ENCODE measurements at regions not wholly inside any gene's neighbourhood (a gene's known extent, or its start where the extent isn't known, plus 50 kb on each side); places are given as distances from the start of the nearest gene placed in this dataset.

DNA sequence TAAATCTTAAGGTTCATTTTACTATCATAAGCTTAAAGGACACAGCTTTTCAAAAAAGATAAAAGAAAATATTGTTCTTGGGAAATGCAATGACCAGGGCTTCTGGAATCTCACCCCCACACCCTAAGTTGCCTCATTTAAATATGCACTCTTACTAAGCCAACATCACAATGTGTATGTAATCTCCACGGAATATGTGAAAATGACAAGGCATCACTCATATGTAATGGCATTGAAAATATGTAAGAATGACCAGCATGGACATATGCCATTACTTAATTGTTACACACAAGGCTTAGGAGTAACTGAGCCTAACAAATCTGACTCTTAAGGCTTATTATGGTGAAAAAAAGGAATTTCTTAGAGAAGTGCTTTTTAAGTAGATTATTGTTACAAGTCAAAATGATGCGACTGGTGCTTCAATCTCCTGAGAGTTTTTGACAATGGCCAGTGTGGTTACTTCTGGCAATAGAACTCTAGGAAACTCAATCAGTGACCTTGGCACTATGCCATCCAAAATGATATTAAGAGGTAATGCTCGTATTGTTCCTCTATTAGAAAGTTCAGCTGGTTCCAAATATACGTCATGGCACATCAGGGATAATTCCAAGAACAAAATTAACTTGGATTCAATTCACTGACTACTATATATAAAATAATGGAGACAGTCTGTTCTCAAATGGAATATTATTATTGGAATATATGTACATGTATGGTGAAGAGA, 290.0 kb upstream of the PLSCR5 start:
- no TSS peak for BruUV-seq (replicated peaks)

More for the DNA sequence above, 290.0 kb upstream of the PLSCR5 start:
- POLR2A ChIA-PET: no interaction called here
- H3K27me3 ChIP-seq (ENCODE audit: insufficient read depth, low read length): no peaks in the 10 kb centered on the region
- RAD21 ChIA-PET (ENCODE audit: low non-redundant PET in 1 of 2, low total read pairs in 2 of 2, uncharacterized antibody in 2 of 2, unreplicated experiment in 2 of 2): no interaction called here
- no peak for TF ChIP-seq CEBPB (IDR thresholded peaks at IDR 0.05; ENCODE audit: low read depth)
- no peak for TF ChIP-seq POLR2A (IDR thresholded peaks at IDR 0.05; ENCODE audit: borderline replicate concordance, extremely low read depth, insufficient read depth, insufficient read length)
- TF ChIP-seq TCF7L2 (IDR thresholded peaks at IDR 0.05; ENCODE audit: borderline replicate concordance, extremely low read depth, insufficient read depth, insufficient read length): no peak
- no peak for TF ChIP-seq RAD21 (IDR thresholded peaks at IDR 0.05; ENCODE audit: low read depth)
- TF ChIP-seq, protein P1, sequence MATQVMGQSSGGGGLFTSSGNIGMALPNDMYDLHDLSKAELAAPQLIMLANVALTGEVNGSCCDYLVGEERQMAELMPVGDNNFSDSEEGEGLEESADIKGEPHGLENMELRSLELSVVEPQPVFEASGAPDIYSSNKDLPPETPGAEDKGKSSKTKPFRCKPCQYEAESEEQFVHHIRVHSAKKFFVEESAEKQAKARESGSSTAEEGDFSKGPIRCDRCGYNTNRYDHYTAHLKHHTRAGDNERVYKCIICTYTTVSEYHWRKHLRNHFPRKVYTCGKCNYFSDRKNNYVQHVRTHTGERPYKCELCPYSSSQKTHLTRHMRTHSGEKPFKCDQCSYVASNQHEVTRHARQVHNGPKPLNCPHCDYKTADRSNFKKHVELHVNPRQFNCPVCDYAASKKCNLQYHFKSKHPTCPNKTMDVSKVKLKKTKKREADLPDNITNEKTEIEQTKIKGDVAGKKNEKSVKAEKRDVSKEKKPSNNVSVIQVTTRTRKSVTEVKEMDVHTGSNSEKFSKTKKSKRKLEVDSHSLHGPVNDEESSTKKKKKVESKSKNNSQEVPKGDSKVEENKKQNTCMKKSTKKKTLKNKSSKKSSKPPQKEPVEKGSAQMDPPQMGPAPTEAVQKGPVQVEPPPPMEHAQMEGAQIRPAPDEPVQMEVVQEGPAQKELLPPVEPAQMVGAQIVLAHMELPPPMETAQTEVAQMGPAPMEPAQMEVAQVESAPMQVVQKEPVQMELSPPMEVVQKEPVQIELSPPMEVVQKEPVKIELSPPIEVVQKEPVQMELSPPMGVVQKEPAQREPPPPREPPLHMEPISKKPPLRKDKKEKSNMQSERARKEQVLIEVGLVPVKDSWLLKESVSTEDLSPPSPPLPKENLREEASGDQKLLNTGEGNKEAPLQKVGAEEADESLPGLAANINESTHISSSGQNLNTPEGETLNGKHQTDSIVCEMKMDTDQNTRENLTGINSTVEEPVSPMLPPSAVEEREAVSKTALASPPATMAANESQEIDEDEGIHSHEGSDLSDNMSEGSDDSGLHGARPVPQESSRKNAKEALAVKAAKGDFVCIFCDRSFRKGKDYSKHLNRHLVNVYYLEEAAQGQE (IDR thresholded peaks at IDR 0.05; ENCODE audit: low read depth): no peak
- no peak for TF ChIP-seq FOSL1 (IDR thresholded peaks at IDR 0.05; ENCODE audit: low read depth)
- no peak for TF ChIP-seq SIN3A (IDR thresholded peaks at IDR 0.05; ENCODE audit: low read depth)
- no peak for TF ChIP-seq ELF1 (IDR thresholded peaks at IDR 0.05; ENCODE audit: borderline replicate concordance, low read depth)
- no peak for TF ChIP-seq SRF (IDR thresholded peaks at IDR 0.05; ENCODE audit: low read depth)
- H3K27ac ChIP-seq (ENCODE audit: low read depth, low read length): no peak overlapping the region
- no peaks in the 10 kb centered on the region for H4K20me1 ChIP-seq (ENCODE audit: insufficient read depth)
- H3K9ac ChIP-seq (ENCODE audit: low read length): no peak overlapping the region
- no peaks in the 10 kb centered on the region for H3K79me2 ChIP-seq (ENCODE audit: insufficient read depth, low read length)
- H3K4me1 ChIP-seq (ENCODE audit: control insufficient read depth in 1 of 2, insufficient read depth in 2 of 2, low read length in 2 of 2): no peaks in the 10 kb centered on the region
- H3K9me3 ChIP-seq (ENCODE audit: control insufficient read depth in 1 of 2, insufficient read depth in 1 of 2, low read depth in 1 of 2, low read length in 2 of 2): no peaks in the 10 kb centered on the region
- H3K4me3 ChIP-seq (replicated peaks in 1 of 2; ENCODE audit: low read depth in 1 of 2, low read length in 2 of 2): no peak overlapping the region
- no peak overlapping the region for H3K4me2 ChIP-seq (ENCODE audit: low read length)
- intact Hi-C loops (cut with micrococcal nuclease): no loop called here
- H3K9me2 ChIP-seq (ENCODE audit: insufficient read depth): no peaks in the 10 kb centered on the region
- DNase-seq (ENCODE audit: low read depth, low spot score): no peak
- CTCF ChIA-PET: no interaction called here
- H2AFZ ChIP-seq (ENCODE audit: low read depth, low read length, poor library complexity, severe bottlenecking): no peak overlapping the region
- no peak for ATAC-seq
- no peaks in the 10 kb centered on the region for H3K36me3 ChIP-seq (ENCODE audit: control insufficient read depth in 1 of 2, insufficient read depth in 2 of 2, low read length in 2 of 2)
